GM23338 (cell line): ENCODE measurements at regions not wholly inside any gene's neighbourhood (a gene's known extent, or its start where the extent isn't known, plus 50 kb on each side); places are given as distances from the start of the nearest gene placed in this dataset.
A peak's percentile ranks its signal among the peaks of the same experiment; 100 is the strongest.

Experiments used
- ATAC-seq: fragments of 200-7000 bp; cut with Tn5 transposase; 3 replicates; pipeline ENCODE4 v1.9.1; 2020
- DNase-seq: peaks from one replicate; pipeline ENCODE4 v3.0.0-alpha.2; 2015; ENCODE audit warnings: low spot score
- H2AFZ ChIP-seq: fragments of 200-600 bp; sonication (generic); 2 replicates; pipeline ENCODE4 v1.8.0; 2016; ENCODE audit warnings: antibody characterized with exemption, mild to moderate bottlenecking, moderate library complexity
- H3F3A ChIP-seq: fragments of 200-600 bp; sonication (generic); replicated peaks from 2 replicates; pipeline ENCODE4 v1.8.0; 2017; ENCODE audit warnings: antibody characterized with exemption, mixed run types, low read depth
- H3K27ac ChIP-seq: fragments of 200-600 bp; sonication (generic); 2 replicates; pipeline ENCODE4 v1.6.1; 2016; ENCODE audit warnings: low read depth
- H3K27me3 ChIP-seq: fragments of 200-600 bp; sonication (generic); 2 replicates; pipeline ENCODE4 v1.8.0; 2016; ENCODE audit warnings: mild to moderate bottlenecking, mixed run types, moderate library complexity; ENCODE audit not compliant: insufficient read depth
- H3K36me3 ChIP-seq: fragments of 200-600 bp; sonication (generic); 2 replicates; pipeline ENCODE4 v1.8.0; 2016; ENCODE audit warnings: mild to moderate bottlenecking; ENCODE audit not compliant: insufficient read depth
- H3K4me1 ChIP-seq: fragments of 200-600 bp; sonication (generic); 2 replicates; pipeline ENCODE4 v1.8.0; 2016; ENCODE audit warnings: mild to moderate bottlenecking, moderate library complexity; ENCODE audit not compliant: insufficient read depth
- H3K4me2 ChIP-seq: fragments of 200-600 bp; sonication (generic); 2 replicates; pipeline ENCODE4 v1.7.1; 2017; ENCODE audit warnings: mixed run types
- H3K4me3 ChIP-seq: fragments of 200-600 bp; sonication (generic); 2 replicates; pipeline ENCODE4 v1.6.1; 2016; ENCODE audit warnings: mixed run types
- H3K79me2 ChIP-seq: fragments of 200-600 bp; sonication (generic); replicated peaks from 2 replicates; pipeline ENCODE4 v1.8.0; 2017; ENCODE audit warnings: mild to moderate bottlenecking; ENCODE audit not compliant: insufficient read depth
- H3K9me2 ChIP-seq: fragments of 200-600 bp; sonication (generic); 2 replicates; pipeline ENCODE4 v1.8.0; 2017; ENCODE audit not compliant: insufficient read depth
- H4K20me1 ChIP-seq: fragments of 200-600 bp; sonication (generic); replicated peaks from 2 replicates; pipeline ENCODE4 v1.8.0; 2017; ENCODE audit warnings: mild to moderate bottlenecking; ENCODE audit not compliant: insufficient read depth
- H3K27ac Mint-ChIP-seq: 2 replicates; pipeline ENCODE4 v1.8.0; 2020; ENCODE audit warnings: inconsistent platforms, mild to moderate bottlenecking, moderate library complexity, mixed read lengths
- H3K27me3 Mint-ChIP-seq: 3 replicates; pipeline ENCODE4 v1.8.0; 2022; ENCODE audit warnings: low read depth, mild to moderate bottlenecking, moderate library complexity, mixed read lengths, inconsistent platforms; ENCODE audit not compliant: insufficient read depth, poor library complexity
- H3K36me3 Mint-ChIP-seq: 3 replicates; pipeline ENCODE4 v1.8.0; 2021; ENCODE audit warnings: low read depth, mild to moderate bottlenecking, inconsistent platforms, moderate library complexity, mixed read lengths
- H3K4me1 Mint-ChIP-seq: 3 replicates; pipeline ENCODE4 v1.8.0; 2020; ENCODE audit warnings: mild to moderate bottlenecking, inconsistent platforms, mixed read lengths
- H3K4me3 Mint-ChIP-seq: 3 replicates; pipeline ENCODE4 v1.8.0; 2021; ENCODE audit warnings: moderate library complexity, mild to moderate bottlenecking, inconsistent platforms, mixed read lengths
- H3K9me3 Mint-ChIP-seq: 3 replicates; pipeline ENCODE4 v1.8.0; 2020; ENCODE audit warnings: moderate library complexity, mild to moderate bottlenecking, inconsistent platforms, mixed read lengths
- CTCF ChIP-seq, 2 experiments: fragments of 200-600 bp in 1 of 2; sonication (generic) in 1 of 2; conservative IDR thresholded peaks; 2 replicates each; pipeline versions ENCODE4 v1.5.1 to v1.6.1; 2016 to 2017; ENCODE audit warnings: antibody characterized with exemption in 2 of 2, low read depth in 2 of 2, mild to moderate bottlenecking in 2 of 2, moderate library complexity in 1 of 2
- ETS1 ChIP-seq: IDR thresholded peaks from 2 replicates; pipeline ENCODE4 v1.6.1; 2016; ENCODE audit warnings: antibody characterized with exemption
- EZH2 ChIP-seq: fragments of 200-600 bp; sonication (generic); IDR thresholded peaks from one replicate; pipeline ENCODE4 v1.8.0; 2017; ENCODE audit warnings: antibody characterized with exemption, mild to moderate bottlenecking, low read depth; ENCODE audit not compliant: unreplicated experiment
- JUNB ChIP-seq: IDR thresholded peaks from one replicate; pipeline ENCODE4 v1.6.1; 2016; ENCODE audit warnings: antibody characterized with exemption; ENCODE audit not compliant: unreplicated experiment
- NANOG ChIP-seq: IDR thresholded peaks from 2 replicates; pipeline ENCODE4 v1.6.1; 2016; ENCODE audit warnings: antibody characterized with exemption, borderline replicate concordance
- REST ChIP-seq: IDR thresholded peaks from one replicate; pipeline ENCODE4 v1.6.1; 2018; ENCODE audit warnings: antibody characterized with exemption; ENCODE audit not compliant: unreplicated experiment
- STAT1 ChIP-seq: IDR thresholded peaks from one replicate; pipeline ENCODE4 v1.6.1; 2016; ENCODE audit warnings: antibody characterized with exemption; ENCODE audit not compliant: unreplicated experiment
- ZNF331 ChIP-seq: fragments of 250-450 bp; sonication (Bioruptor Pico); IDR thresholded peaks from 2 replicates; pipeline ENCODE4 v1.5.0; 2020; ENCODE audit warnings: low read depth, mild to moderate bottlenecking, moderate library complexity
- ZNF462 ChIP-seq: fragments of 250-450 bp; sonication (Bioruptor Pico); IDR thresholded peaks from 2 replicates; pipeline ENCODE4 v1.5.0; 2020; ENCODE audit warnings: mild to moderate bottlenecking, moderate library complexity

GRCh38 chr18:27695503-27695902 is 481.4 kb downstream of the CDH2 start (continued):
- TF ChIP-seq REST = no peak
- TF ChIP-seq JUNB = no peak
- no peak for TF ChIP-seq ZNF462 (CRISPR knock-in tag)
- no peak for TF ChIP-seq STAT1

- ATAC-seq = no peak
- H3K27me3 ChIP-seq = no peaks in the 10 kb centered on the region
- H3K9me3 Mint-ChIP-seq = no peaks in the 10 kb centered on the region; the same call in 1 of the 3 replicates
- H3K9me2 ChIP-seq = peaks cover 6% of the 10 kb centered on the region; the same call in 1 of the 2 replicates
- no peaks in the 10 kb centered on the region for H3K4me1 ChIP-seq
- H3K79me2 ChIP-seq = no peaks in the 10 kb centered on the region
- H3K27me3 Mint-ChIP-seq = peaks cover 3% of the 10 kb centered on the region
- no peaks in the 10 kb centered on the region for H3K36me3 ChIP-seq
- no peaks in the 10 kb centered on the region for H4K20me1 ChIP-seq
- H2AFZ ChIP-seq = no peak overlapping the region
- peaks cover 6% of the 10 kb centered on the region; the same call in 2 of the 3 replicates for H3K36me3 Mint-ChIP-seq
- H3K27ac ChIP-seq = no peak overlapping the region
- H3F3A ChIP-seq = no peaks in the 10 kb centered on the region
- H3K27ac Mint-ChIP-seq = no peak overlapping the region
- DNase-seq = peak; percentile 27
- no peak overlapping the region for H3K4me3 Mint-ChIP-seq
- no peak overlapping the region for H3K4me3 ChIP-seq
- H3K4me1 Mint-ChIP-seq = peaks cover 12% of the 10 kb centered on the region
- no peak overlapping the region for H3K4me2 ChIP-seq
- TF ChIP-seq ETS1 (no peak), STAT1 (no peak), EZH2 (no peak), ZNF331 (no peak), CTCF (conservative IDR thresholded peaks at IDR 0.05; ENCODE audit: low read depth in 2 of 2) (no peak), REST (no peak), NANOG (no peak)
Measured at GRCh38 chr18:27695052-27695451, 481.9 kb downstream of the CDH2 start.
